DOHH2 (cell line): ENCODE measurements at regions not wholly inside any gene's neighbourhood (a gene's known extent, or its start where the extent isn't known, plus 50 kb on each side); places are given as distances from the start of the nearest gene placed in this dataset.

ENCODE experiments used
- CTCF ChIP-seq: fragments of 200-600 bp; sonication (generic); IDR thresholded peaks from one replicate; pipeline ENCODE4 v1.5.1; 2014; ENCODE audit warnings: antibody characterized with exemption, mild to moderate bottlenecking, low read depth, low read length; ENCODE audit not compliant: poor library complexity, severe bottlenecking
- EZH2phosphoT487 ChIP-seq: fragments of 200-600 bp; sonication (generic); IDR thresholded peaks from 2 replicates; pipeline ENCODE4 v1.6.1; 2017; ENCODE audit warnings: borderline replicate concordance, mild to moderate bottlenecking, antibody characterized with exemption, low read length, moderate library complexity, mixed read lengths

- no peak for TF ChIP-seq CTCF
- TF ChIP-seq EZH2phosphoT487 = no peak
These were observed 111.9 kb upstream of the PRNP start for GRCh38 chr20:4574356-4574690.
